H1 (cell line): ENCODE measurements at regions not wholly inside any gene's neighbourhood (a gene's known extent, or its start where the extent isn't known, plus 50 kb on each side); places are given as distances from the start of the nearest gene placed in this dataset.

Experiments used
- KDM4A ChIP-seq: IDR thresholded peaks from one replicate; pipeline ENCODE4 v1.7.1; 2012; ENCODE audit warnings: low read depth, mild to moderate bottlenecking, moderate library complexity, low read length, inconsistent platforms; ENCODE audit not compliant: severe bottlenecking

DNA sequence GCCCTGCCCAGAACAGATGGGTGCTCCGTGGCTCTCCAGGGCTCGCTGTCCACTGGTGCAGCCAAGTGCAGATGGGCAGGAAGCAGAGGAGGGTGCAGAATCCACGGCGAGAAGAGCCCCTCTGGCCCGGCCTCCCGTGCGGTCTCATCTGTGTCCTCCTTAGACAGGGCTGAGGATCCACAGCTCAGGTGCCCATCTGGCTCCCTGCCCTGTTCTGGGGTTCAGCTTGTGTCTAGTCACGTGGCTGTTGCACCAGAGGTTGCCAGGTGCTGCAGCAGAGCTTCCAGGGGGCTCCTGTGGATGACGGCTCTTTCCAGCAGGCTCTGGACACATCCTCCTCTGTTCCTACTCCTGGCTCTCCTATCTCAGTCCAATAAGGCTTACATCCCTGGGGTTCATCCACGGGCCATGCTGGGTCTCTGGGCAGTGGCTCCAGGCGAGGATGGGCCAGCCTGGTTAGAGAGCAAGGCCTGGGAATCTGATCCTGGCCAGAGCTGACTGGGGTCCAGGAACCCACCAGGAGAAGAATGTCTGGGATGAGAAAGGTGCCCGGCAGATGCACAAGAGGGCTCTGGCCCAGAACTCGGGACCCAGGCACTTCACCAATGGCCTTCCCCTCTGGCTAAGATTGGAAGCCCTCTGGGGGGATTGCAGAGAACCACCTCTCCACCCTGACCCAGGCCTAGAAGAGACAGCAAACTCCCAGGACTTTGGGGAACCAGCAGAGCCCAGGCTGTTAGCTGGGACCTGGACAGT, 116.3 kb upstream of the ID2 start (continued):
- no peak for TF ChIP-seq KDM4A
